ENCODE measurements at regions not wholly inside any gene's neighbourhood (a gene's known extent, or its start where the extent isn't known, plus 50 kb on each side); places are given as distances from the start of the nearest gene placed in this dataset.

DNA sequence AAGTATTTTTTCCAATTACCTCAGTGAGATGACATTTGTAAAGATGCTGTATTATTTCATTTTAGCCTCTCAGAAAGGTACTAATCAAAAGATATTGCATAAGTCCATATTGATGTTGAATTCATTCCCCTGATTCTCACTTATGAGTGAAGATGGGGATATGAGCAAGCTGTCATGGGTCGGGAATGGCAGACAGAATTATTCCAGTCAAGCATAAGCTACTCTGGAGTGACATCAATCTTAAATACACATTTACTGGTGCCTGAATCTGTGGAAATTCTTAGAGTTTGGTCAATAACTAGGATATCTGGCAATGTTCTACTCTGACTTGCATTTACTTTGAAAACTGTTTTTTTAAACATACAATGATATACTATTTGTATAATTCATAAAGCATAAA lies 283.8 kb upstream of the PCDH7 start:
- no peak for DNase-seq (ENCODE audit: low read depth)
- TF ChIP-seq, protein P1, sequence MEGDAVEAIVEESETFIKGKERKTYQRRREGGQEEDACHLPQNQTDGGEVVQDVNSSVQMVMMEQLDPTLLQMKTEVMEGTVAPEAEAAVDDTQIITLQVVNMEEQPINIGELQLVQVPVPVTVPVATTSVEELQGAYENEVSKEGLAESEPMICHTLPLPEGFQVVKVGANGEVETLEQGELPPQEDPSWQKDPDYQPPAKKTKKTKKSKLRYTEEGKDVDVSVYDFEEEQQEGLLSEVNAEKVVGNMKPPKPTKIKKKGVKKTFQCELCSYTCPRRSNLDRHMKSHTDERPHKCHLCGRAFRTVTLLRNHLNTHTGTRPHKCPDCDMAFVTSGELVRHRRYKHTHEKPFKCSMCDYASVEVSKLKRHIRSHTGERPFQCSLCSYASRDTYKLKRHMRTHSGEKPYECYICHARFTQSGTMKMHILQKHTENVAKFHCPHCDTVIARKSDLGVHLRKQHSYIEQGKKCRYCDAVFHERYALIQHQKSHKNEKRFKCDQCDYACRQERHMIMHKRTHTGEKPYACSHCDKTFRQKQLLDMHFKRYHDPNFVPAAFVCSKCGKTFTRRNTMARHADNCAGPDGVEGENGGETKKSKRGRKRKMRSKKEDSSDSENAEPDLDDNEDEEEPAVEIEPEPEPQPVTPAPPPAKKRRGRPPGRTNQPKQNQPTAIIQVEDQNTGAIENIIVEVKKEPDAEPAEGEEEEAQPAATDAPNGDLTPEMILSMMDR (conservative IDR thresholded peaks at IDR 0.05; ENCODE audit: control insufficient read depth, insufficient read depth, low read depth, low read length), result no peak
- no peak overlapping the region for H3K4me3 ChIP-seq (ENCODE audit: control insufficient read depth, low read depth, low read length)

DNA sequence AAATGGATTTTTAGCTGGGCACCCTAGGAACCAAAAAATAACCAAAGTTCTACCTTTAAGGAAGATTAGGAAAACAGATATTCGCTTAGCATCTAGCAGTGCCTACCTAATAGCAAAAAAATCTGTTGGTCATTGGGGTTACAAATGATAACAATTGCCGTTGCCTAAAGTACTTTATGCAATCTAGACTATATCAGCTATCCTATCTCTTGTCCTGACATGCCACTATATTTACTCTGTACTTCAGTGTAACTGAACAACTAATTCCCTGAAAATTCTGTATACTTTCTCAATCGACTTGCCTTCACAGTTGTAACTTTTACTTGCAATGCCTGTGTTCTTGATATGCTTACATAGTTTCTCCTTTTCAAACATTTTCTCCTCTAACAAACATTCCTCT lies 282.9 kb upstream of the PCDH7 start:
- H3K4me3 ChIP-seq (ENCODE audit: control insufficient read depth, low read depth, low read length), result no peak overlapping the region
- TF ChIP-seq, protein P1 (conservative IDR thresholded peaks at IDR 0.05; ENCODE audit: control insufficient read depth, insufficient read depth, low read depth, low read length), result no peak
- DNase-seq (ENCODE audit: low read depth), result no peak

DNA sequence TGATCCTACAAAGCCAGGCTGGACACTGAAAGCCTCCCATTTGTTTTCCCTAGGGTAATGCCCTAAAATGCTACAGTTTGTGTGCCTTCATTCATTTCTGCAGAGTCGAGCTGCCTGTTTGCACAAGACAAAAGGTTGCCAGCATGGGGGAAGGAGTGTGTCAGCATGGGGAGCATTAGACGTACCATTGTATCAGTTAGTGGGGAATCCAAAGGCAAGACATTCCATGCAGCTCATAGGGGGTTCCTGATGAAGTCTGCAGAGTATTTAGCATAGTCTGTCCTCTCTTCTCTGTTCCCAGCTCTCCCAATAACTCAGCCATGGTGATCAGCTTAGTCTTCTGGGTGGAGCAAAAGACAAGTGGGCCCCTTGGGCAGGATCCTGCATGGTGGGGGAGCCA lies 276.9 kb upstream of the PCDH7 start:
- TF ChIP-seq, protein P1 (conservative IDR thresholded peaks at IDR 0.05; ENCODE audit: control insufficient read depth, insufficient read depth, low read depth, low read length), result no peak
- DNase-seq (ENCODE audit: low read depth), result no peak
- H3K4me3 ChIP-seq (ENCODE audit: control insufficient read depth, low read depth, low read length), result no peak overlapping the region

DNA sequence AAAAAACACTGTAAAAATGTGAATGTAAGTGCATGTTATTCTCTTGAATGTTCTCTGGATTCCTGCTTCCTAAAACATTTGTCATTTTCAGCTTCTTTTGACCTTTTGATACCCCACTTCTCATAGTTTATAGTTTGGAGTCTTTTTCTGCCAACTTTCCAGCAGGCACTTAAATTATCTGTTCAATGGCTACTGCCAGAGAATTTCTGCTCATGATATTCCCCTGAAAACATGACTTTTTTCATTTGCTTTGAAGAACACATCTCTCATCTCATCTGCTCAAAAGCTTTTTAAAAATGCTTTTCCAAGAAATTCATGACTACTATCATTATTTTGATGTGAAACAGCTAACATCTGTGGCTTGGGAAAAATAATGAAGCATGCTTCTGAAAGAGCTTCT lies 269.7 kb upstream of the PCDH7 start:
- H3K4me3 ChIP-seq (ENCODE audit: control insufficient read depth, low read depth, low read length), result no peak overlapping the region
- no peak for DNase-seq (ENCODE audit: low read depth)
- TF ChIP-seq, protein P1 (conservative IDR thresholded peaks at IDR 0.05; ENCODE audit: control insufficient read depth, insufficient read depth, low read depth, low read length), result no peak

DNA sequence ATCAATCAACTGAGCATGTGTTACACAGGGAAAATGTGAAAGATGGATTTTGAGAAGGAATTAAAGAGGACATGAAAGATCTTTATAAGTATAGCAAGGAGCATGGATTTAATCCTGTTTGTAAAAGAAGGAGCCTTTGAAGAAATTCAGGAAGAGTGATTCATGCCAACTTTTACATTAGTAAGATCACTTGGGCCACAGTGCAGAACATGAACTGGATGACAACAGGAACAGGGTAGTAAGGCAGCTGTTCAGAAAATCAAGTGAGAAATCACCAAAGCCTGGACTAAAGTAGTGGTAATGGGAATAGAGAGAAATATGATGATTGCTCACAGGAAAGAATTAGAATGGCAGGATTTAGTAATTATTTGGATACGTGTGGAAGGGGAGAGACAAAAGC lies 265.7 kb upstream of the PCDH7 start:
- TF ChIP-seq, protein P1 (conservative IDR thresholded peaks at IDR 0.05; ENCODE audit: control insufficient read depth, insufficient read depth, low read depth, low read length), result no peak
- no peak for DNase-seq (ENCODE audit: low read depth)
- H3K4me3 ChIP-seq (ENCODE audit: control insufficient read depth, low read depth, low read length), result no peak overlapping the region

DNA sequence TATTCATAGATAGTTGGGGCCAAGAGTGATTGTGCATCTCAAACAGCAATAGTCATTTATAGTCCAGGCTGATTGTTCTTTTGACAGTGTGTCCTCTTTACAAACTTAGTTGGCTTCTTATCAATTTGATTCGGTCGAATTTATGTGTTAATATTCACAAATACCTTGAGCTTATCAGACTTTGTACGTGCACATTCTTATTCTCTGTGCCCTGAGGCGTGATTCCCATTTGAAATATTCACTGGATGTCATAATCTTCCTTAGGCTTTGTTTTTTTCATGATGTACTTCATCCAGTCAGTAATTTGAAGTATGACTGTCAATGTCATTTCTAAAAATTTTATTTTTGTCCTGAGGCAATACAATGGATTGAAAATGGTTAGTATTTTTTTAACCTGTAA lies 263.5 kb upstream of the PCDH7 start:
- TF ChIP-seq, protein P1 (conservative IDR thresholded peaks at IDR 0.05; ENCODE audit: control insufficient read depth, insufficient read depth, low read depth, low read length), result no peak
- no peak overlapping the region for H3K4me3 ChIP-seq (ENCODE audit: control insufficient read depth, low read depth, low read length)
- no peak for DNase-seq (ENCODE audit: low read depth)

DNA sequence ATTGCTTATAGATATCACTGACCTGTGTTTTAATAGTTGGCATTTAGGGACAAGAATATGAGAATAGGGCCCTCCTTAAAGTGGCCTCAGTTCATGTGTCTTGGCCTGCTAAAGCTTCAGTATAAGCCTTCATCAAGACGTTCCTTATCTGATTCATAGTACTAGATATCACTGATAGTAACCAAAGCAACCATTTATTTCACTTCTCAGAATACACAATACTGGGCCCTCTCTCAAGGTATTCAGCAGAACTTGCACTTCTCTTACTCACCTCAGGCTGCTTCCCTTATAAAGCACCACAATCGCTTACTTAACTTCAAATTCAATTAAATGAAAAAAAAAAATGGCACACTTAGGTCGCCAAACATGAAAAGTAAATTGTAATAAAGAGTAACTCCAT lies 259.4 kb upstream of the PCDH7 start:
- no peak for DNase-seq (ENCODE audit: low read depth)
- H3K4me3 ChIP-seq (ENCODE audit: control insufficient read depth, low read depth, low read length), result no peak overlapping the region
- TF ChIP-seq, protein P1 (conservative IDR thresholded peaks at IDR 0.05; ENCODE audit: control insufficient read depth, insufficient read depth, low read depth, low read length), result no peak
